ENCODE measurements at regions not wholly inside any gene's neighbourhood (a gene's known extent, or its start where the extent isn't known, plus 50 kb on each side); places are given as distances from the start of the nearest gene placed in this dataset.

GRCh38 chr13:40458720-40458990 is 207.8 kb downstream of the FOXO1 start:
- Histone ChIP-seq H3K27me3 (no peaks in the 10 kb centered on the region), H3K36me3 (no peaks in the 10 kb centered on the region), H3K27ac (no peak overlapping the region), H3K4me1 (no peaks in the 10 kb centered on the region), H3K4me3 (no peak overlapping the region), H3K9me3 (no peaks in the 10 kb centered on the region)
- DNase-seq, result peak in 1 of 3 donors; percentile 22
- TF ChIP-seq POLR2A (IDR thresholded peaks at IDR 0.05), result no peak
- TF ChIP-seq CTCF (IDR thresholded peaks at IDR 0.05), result no peak

- no peak overlapping the region for H3K4me3 ChIP-seq
- H3K27me3 ChIP-seq, result no peaks in the 10 kb centered on the region
- H3K4me1 ChIP-seq, result no peaks in the 10 kb centered on the region
- H3K9me3 ChIP-seq, result no peaks in the 10 kb centered on the region
- no peak for DNase-seq
- H3K36me3 ChIP-seq, result no peaks in the 10 kb centered on the region
- no peak overlapping the region for H3K27ac ChIP-seq
- TF ChIP-seq POLR2A (IDR thresholded peaks at IDR 0.05), result no peak
- no peak for TF ChIP-seq CTCF (IDR thresholded peaks at IDR 0.05)
These were observed 206.3 kb downstream of the FOXO1 start for GRCh38 chr13:40460116-40460515.

GRCh38 chr13:40464337-40465014 is 202.0 kb downstream of the FOXO1 start:
- no peaks in the 10 kb centered on the region for H3K27me3 ChIP-seq
- H3K27ac ChIP-seq, result no peak overlapping the region
- no peaks in the 10 kb centered on the region for H3K9me3 ChIP-seq
- no peak overlapping the region for H3K4me3 ChIP-seq
- no peak for TF ChIP-seq CTCF (IDR thresholded peaks at IDR 0.05)
- no peak for TF ChIP-seq POLR2A (IDR thresholded peaks at IDR 0.05)
- DNase-seq, result peak in 1 of 3 donors; percentile 39
- no peaks in the 10 kb centered on the region for H3K4me1 ChIP-seq
- H3K36me3 ChIP-seq, result no peaks in the 10 kb centered on the region

GRCh38 chr13:40465015-40465390 is 201.4 kb downstream of the FOXO1 start:
- Histone ChIP-seq H3K4me3 (no peak overlapping the region), H3K27me3 (no peaks in the 10 kb centered on the region), H3K27ac (no peak overlapping the region), H3K4me1 (no peaks in the 10 kb centered on the region), H3K9me3 (no peaks in the 10 kb centered on the region), H3K36me3 (no peaks in the 10 kb centered on the region)
- no peak for DNase-seq
- TF ChIP-seq CTCF (IDR thresholded peaks at IDR 0.05) (no peak), POLR2A (IDR thresholded peaks at IDR 0.05) (no peak)

GRCh38 chr13:40466272-40466671 is 200.2 kb downstream of the FOXO1 start:
- H3K4me3 ChIP-seq, result no peak overlapping the region
- H3K9me3 ChIP-seq, result no peaks in the 10 kb centered on the region
- no peaks in the 10 kb centered on the region for H3K4me1 ChIP-seq
- no peaks in the 10 kb centered on the region for H3K36me3 ChIP-seq
- peak in 1 of 3 donors; percentile 39 for DNase-seq
- TF ChIP-seq POLR2A (IDR thresholded peaks at IDR 0.05) (no peak), CTCF (IDR thresholded peaks at IDR 0.05) (no peak)
- no peak overlapping the region for H3K27ac ChIP-seq
- no peaks in the 10 kb centered on the region for H3K27me3 ChIP-seq

Measured in Peyer's patch (tissue), 4 donors.